ENCODE measurements at regions not wholly inside any gene's neighbourhood (a gene's known extent, or its start where the extent isn't known, plus 50 kb on each side); places are given as distances from the start of the nearest gene placed in this dataset.

GRCh38 chr1:223019256-223019655 is 123.8 kb downstream of the TLR5 start:
- ChIA-PET POLR2A (no interaction called here), CTCF (interaction anchor here (2.0 kb wide), 1 partner anchor 7 kb away, joined by 5 read pairs; no protein-coding TSS in a partner anchor)
- Histone ChIP-seq H3K4me2 (no peak overlapping the region), H4K20me1 (ENCODE audit: insufficient read depth) (no peaks in the 10 kb centered on the region), H3K27ac (ENCODE audit: low read depth in 2 of 2, low read length in 1 of 2) (no peak overlapping the region), H3K4me3 (ENCODE audit: low read depth in 2 of 2, low read length in 1 of 2) (no peak overlapping the region), H2AFZ (ENCODE audit: low read depth) (no peak overlapping the region), H3K4me1 (ENCODE audit: control insufficient read depth in 1 of 2, insufficient read depth in 2 of 2, low read depth in 1 of 2, low read length in 1 of 2) (peaks cover 0 to 16% of the 10 kb centered on the region in 2 experiments; a peak in 1 of 4 replicates), H3K79me2 (ENCODE audit: insufficient read depth) (no peaks in the 10 kb centered on the region), H3K9ac (no peak overlapping the region), H3K27me3 (ENCODE audit: insufficient read depth) (no peaks in the 10 kb centered on the region), H3F3A (replicated peaks; ENCODE audit: insufficient read depth) (no peaks in the 10 kb centered on the region), H3K9me2 (no peaks in the 10 kb centered on the region), H3K36me3 (replicated peaks in 1 of 2; ENCODE audit: control insufficient read depth in 1 of 2, insufficient read depth in 2 of 2, low read length in 1 of 2) (no peaks in the 10 kb centered on the region), H3K9me3 (no peaks in the 10 kb centered on the region)
- no peak for TF ChIP-seq SIN3A (IDR thresholded peaks at IDR 0.05; ENCODE audit: borderline replicate concordance, low read depth, low read length)
- TF ChIP-seq MEF2A (IDR thresholded peaks at IDR 0.05; ENCODE audit: borderline replicate concordance, low read depth) = no peak
- no peak for TF ChIP-seq PBX3 (IDR thresholded peaks at IDR 0.05)
- no peak for TF ChIP-seq ELF1 (IDR thresholded peaks at IDR 0.05)
- no peak for TF ChIP-seq GABPA (IDR thresholded peaks at IDR 0.05; ENCODE audit: low read depth)
- TF ChIP-seq JUND (IDR thresholded peaks at IDR 0.05) = no peak
- TF ChIP-seq SMC3 (IDR thresholded peaks at IDR 0.05; ENCODE audit: low read depth, low read length) = no peak
- TF ChIP-seq GATA2 (CRISPR knock-in tag; IDR thresholded peaks at IDR 0.05) = no peak
- TF ChIP-seq EP300 (IDR thresholded peaks at IDR 0.05; ENCODE audit: borderline replicate concordance in 1 of 2, low read depth in 1 of 2, low read length in 1 of 2) = no peak
- TF ChIP-seq FOXJ3 (CRISPR knock-in tag; IDR thresholded peaks at IDR 0.05) = no peak
- no peak for DNase-seq

GRCh38 chr1:223020770-223021169 is 122.3 kb downstream of the TLR5 start:
- Histone ChIP-seq H3K4me3 (ENCODE audit: low read depth in 2 of 2, low read length in 1 of 2) (no peak overlapping the region), H3K27me3 (ENCODE audit: insufficient read depth) (no peaks in the 10 kb centered on the region), H3K27ac (ENCODE audit: low read depth in 2 of 2, low read length in 1 of 2) (no peak overlapping the region), H3K79me2 (ENCODE audit: insufficient read depth) (no peaks in the 10 kb centered on the region), H4K20me1 (ENCODE audit: insufficient read depth) (no peaks in the 10 kb centered on the region), H3K36me3 (replicated peaks in 1 of 2; ENCODE audit: control insufficient read depth in 1 of 2, insufficient read depth in 2 of 2, low read length in 1 of 2) (no peaks in the 10 kb centered on the region), H2AFZ (ENCODE audit: low read depth) (no peak overlapping the region), H3K9me2 (no peaks in the 10 kb centered on the region), H3K9ac (no peak overlapping the region), H3K4me2 (no peak overlapping the region), H3K4me1 (ENCODE audit: control insufficient read depth in 1 of 2, insufficient read depth in 2 of 2, low read depth in 1 of 2, low read length in 1 of 2) (peaks cover 0 to 16% of the 10 kb centered on the region in 2 experiments; a peak in 1 of 4 replicates), H3F3A (replicated peaks; ENCODE audit: insufficient read depth) (no peaks in the 10 kb centered on the region), H3K9me3 (no peaks in the 10 kb centered on the region)
- CTCF ChIA-PET = interaction anchor here (2.0 kb wide), 1 partner anchor 9 kb away, joined by 5 read pairs; no protein-coding TSS in a partner anchor
- POLR2A ChIA-PET = no interaction called here
- DNase-seq = no peak
- WGBS (ENCODE audit: low lambda C conversion rate) = no CpG with 5 or more reads among the region's 4 CpGs
- TF ChIP-seq SMC3 (IDR thresholded peaks at IDR 0.05; ENCODE audit: low read depth, low read length) = no peak
- no peak for TF ChIP-seq FOXJ3 (CRISPR knock-in tag; IDR thresholded peaks at IDR 0.05)
- TF ChIP-seq MXI1 (IDR thresholded peaks at IDR 0.05; ENCODE audit: low read depth, low read length) = no peak
- no peak for TF ChIP-seq REST (IDR thresholded peaks at IDR 0.05; ENCODE audit: low read depth, low read length)
- TF ChIP-seq RXRA (IDR thresholded peaks at IDR 0.05; ENCODE audit: borderline replicate concordance, low read depth) = no peak
